ENCODE measurements at regions not wholly inside any gene's neighbourhood (a gene's known extent, or its start where the extent isn't known, plus 50 kb on each side); places are given as distances from the start of the nearest gene placed in this dataset.

DNA sequence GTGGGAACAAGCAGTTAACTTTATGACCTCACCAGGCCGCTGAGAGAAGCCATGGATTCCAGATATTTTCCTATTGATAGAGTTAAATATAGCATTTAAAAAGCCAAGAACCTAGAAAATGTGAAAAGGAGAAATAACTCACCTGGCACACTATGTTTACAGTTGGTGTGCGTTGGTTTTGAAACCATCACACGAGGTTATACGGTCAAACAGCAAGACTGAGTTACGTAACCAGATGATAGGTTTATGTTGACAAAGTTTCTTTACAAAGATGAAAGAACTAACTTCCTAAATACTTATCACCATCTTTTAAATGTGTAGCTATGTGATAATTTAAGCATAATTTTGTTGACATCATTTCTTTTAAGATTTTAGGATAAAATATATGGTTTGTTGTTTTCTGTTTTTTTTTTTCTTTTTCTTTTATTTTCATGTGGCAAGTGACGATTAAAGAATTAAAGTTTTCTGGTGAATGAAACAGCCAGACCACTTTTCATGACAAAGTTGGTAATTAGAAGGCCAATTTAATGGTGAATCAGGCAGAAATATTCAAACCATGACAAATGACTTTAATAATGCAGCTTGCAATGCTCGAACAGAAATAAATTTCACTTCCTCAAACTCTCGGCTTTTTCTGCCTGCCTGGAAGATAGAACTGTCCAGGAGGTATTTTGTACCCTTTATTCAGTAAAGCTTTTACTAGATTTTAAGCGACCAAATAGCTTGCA, 339.1 kb upstream of the OBI1 start:
- no peak for DNase-seq (ENCODE audit: low read depth, low spot score)
- Histone ChIP-seq H3K4me3 (ENCODE audit: low read depth, low read length) (no peak overlapping the region), H3K27ac (ENCODE audit: low read depth, low read length) (no peak overlapping the region), H3K9me3 (ENCODE audit: control insufficient read depth, insufficient read depth, low read length) (no peaks in the 10 kb centered on the region), H3K27me3 (ENCODE audit: control insufficient read depth, insufficient read depth, low read length) (no peaks in the 10 kb centered on the region)
- TF ChIP-seq, protein P1, sequence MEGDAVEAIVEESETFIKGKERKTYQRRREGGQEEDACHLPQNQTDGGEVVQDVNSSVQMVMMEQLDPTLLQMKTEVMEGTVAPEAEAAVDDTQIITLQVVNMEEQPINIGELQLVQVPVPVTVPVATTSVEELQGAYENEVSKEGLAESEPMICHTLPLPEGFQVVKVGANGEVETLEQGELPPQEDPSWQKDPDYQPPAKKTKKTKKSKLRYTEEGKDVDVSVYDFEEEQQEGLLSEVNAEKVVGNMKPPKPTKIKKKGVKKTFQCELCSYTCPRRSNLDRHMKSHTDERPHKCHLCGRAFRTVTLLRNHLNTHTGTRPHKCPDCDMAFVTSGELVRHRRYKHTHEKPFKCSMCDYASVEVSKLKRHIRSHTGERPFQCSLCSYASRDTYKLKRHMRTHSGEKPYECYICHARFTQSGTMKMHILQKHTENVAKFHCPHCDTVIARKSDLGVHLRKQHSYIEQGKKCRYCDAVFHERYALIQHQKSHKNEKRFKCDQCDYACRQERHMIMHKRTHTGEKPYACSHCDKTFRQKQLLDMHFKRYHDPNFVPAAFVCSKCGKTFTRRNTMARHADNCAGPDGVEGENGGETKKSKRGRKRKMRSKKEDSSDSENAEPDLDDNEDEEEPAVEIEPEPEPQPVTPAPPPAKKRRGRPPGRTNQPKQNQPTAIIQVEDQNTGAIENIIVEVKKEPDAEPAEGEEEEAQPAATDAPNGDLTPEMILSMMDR (IDR thresholded peaks at IDR 0.05; ENCODE audit: low read depth, low read length): no peak
- ChIA-PET CTCF (no interaction called here), POLR2A (no interaction called here)

DNA sequence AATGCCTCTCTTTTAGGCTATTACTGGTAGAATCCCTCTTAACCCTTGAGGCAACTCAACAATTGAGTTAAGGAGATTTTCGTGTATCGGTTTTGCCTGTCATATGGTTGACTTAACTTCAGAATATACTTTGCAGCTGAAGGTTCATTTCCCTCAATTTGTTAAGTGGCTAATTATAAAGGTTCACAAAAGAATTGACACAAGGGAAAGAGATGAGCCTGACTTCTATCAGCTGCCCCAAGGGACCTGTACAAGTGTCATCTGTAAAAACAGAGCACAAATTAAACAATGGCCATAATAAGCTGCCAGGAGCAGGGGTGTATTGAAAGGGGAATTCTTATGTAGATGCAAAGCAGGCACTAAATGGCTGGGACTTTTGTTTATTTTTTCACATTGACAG, 334.8 kb upstream of the OBI1 start:
- Histone ChIP-seq H3K27ac (ENCODE audit: low read depth, low read length) (no peak overlapping the region), H3K9me3 (ENCODE audit: control insufficient read depth, insufficient read depth, low read length) (no peaks in the 10 kb centered on the region), H3K4me3 (ENCODE audit: low read depth, low read length) (no peak overlapping the region), H3K27me3 (ENCODE audit: control insufficient read depth, insufficient read depth, low read length) (no peaks in the 10 kb centered on the region)
- ChIA-PET POLR2A (no interaction called here), CTCF (interaction anchor here (0.9 to 1.1 kb wide), 2 partner anchors 856 to 873 kb away, joined by 3 read pairs; no protein-coding TSS in a partner anchor)
- TF ChIP-seq, protein P1 (IDR thresholded peaks at IDR 0.05; ENCODE audit: low read depth, low read length): no peak
- DNase-seq (ENCODE audit: low read depth, low spot score): no peak

DNA sequence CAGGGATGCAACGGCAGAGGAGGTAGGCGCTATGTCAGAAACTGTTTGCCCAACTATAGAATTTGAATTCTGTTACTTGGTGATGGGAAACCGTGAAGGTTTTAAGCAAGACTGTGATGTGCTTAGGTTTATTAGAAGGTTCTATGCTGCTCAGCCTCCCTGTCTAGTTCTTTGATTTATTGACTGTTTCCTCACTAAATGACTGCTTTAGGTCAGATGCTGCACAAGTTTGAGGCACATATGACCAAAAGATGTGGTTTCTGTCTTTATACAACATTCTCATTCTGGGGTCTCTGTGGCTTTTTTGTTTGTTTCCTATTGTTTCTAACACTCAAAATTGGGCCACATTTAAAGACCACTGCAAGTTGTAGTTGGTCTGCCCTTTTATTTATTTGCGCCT, 323.0 kb upstream of the OBI1 start:
- TF ChIP-seq, protein P1 (IDR thresholded peaks at IDR 0.05; ENCODE audit: low read depth, low read length): no peak
- ChIA-PET POLR2A (no interaction called here), CTCF (interaction anchor here (1.3 kb wide), 1 partner anchor 844 kb away, joined by 4 read pairs; no protein-coding TSS in a partner anchor)
- Histone ChIP-seq H3K9me3 (ENCODE audit: control insufficient read depth, insufficient read depth, low read length) (no peaks in the 10 kb centered on the region), H3K27ac (ENCODE audit: low read depth, low read length) (no peak overlapping the region), H3K27me3 (ENCODE audit: control insufficient read depth, insufficient read depth, low read length) (no peaks in the 10 kb centered on the region), H3K4me3 (ENCODE audit: low read depth, low read length) (no peak overlapping the region)
- no peak for DNase-seq (ENCODE audit: low read depth, low spot score)

DNA sequence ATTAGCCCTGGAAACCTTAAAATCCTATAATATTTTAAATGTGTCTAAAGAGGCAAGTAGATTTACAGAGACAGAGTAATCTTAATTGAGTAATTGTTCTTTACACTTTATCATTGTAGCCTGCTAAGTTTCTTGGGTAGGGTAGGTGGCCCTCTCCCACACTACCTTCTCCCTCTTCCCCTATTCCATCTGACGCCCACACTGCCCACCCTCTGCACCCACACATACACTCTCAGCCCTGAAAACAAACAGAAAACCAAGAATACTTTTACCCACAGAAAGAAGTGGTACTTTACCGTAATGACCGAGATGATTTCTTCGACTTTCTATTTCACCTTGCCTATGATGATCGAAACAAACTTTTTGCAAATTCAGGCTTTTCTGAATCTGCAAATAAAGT, 320.4 kb upstream of the OBI1 start:
- DNase-seq (ENCODE audit: low read depth, low spot score): no peak
- no peak overlapping the region for H3K4me3 ChIP-seq (ENCODE audit: low read depth, low read length)
- ChIA-PET CTCF (interaction anchor here (0.6 to 2.2 kb wide), 12 partner anchors 8 to 850 kb away, joined by 3 to 70 read pairs (median 4); no protein-coding TSS in a partner anchor), POLR2A (no interaction called here)
- H3K27me3 ChIP-seq (ENCODE audit: control insufficient read depth, insufficient read depth, low read length): no peaks in the 10 kb centered on the region
- no peak overlapping the region for H3K27ac ChIP-seq (ENCODE audit: low read depth, low read length)
- TF ChIP-seq, protein P1 (IDR thresholded peaks at IDR 0.05; ENCODE audit: low read depth, low read length): no peak
- no peaks in the 10 kb centered on the region for H3K9me3 ChIP-seq (ENCODE audit: control insufficient read depth, insufficient read depth, low read length)

DNA sequence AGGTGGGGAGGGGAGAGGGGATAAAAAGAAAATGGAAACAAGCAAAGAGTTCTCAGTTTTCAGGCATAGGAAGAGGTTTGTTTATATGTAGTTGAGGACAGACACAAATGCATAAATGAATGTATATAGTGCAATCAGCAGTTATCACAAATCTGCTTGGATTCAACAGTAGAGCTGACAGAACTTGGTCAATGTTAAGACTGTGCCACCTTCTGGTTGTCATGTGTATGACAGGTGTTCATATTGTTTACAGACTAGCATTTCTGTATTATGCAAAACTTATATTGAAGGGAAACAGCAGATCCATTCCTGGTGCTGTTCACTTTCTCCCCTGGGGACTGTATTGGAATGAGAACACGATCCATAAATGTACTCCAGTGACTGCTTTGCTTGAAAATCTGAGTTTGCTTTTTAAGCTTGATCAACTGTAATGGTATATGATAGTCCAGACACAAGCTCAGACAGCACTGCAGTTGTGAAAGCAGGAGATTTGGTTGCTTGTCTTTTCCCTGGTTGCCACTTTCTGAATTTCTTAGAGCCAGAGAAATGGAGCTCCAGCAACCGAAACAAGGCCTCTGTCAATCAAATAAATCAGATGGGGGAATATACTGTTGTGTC, 319.5 kb upstream of the OBI1 start:
- CTCF ChIA-PET: interaction anchor here (0.6 to 2.2 kb wide), 22 partner anchors 9 to 1231 kb away, joined by 3 to 70 read pairs (median 3); no protein-coding TSS in a partner anchor
- H3K4me3 ChIP-seq (ENCODE audit: low read depth, low read length): no peak overlapping the region
- no peaks in the 10 kb centered on the region for H3K9me3 ChIP-seq (ENCODE audit: control insufficient read depth, insufficient read depth, low read length)
- TF ChIP-seq, protein P1 (IDR thresholded peaks at IDR 0.05; ENCODE audit: low read depth, low read length): peak; percentile 70
- DNase-seq (ENCODE audit: low read depth, low spot score): peak; percentile 29
- H3K27ac ChIP-seq (ENCODE audit: low read depth, low read length): no peak overlapping the region
- H3K27me3 ChIP-seq (ENCODE audit: control insufficient read depth, insufficient read depth, low read length): no peaks in the 10 kb centered on the region
- POLR2A ChIA-PET: interaction anchor here (1.2 kb wide), 1 partner anchor 841 kb away, joined by 4 read pairs; no protein-coding TSS in a partner anchor

Data from AG04450 (cell line).